Endothelial cell of umbilical vein (primary cell): ENCODE measurements at regions not wholly inside any gene's neighbourhood (a gene's known extent, or its start where the extent isn't known, plus 50 kb on each side); places are given as distances from the start of the nearest gene placed in this dataset.

Experiments used
- BruUV-seq: library from RNA; stranded (reverse); fragments of 400-500 nt; replicated peaks from 2 replicates; lab custom pipeline; 2021; lab: Mats Ljungman, UMichigan
- CTCF ChIA-PET: fragments of 300-600, 350-600 bp; sonication (Branson Sonifier 250); formaldehyde crosslinking; loops from one replicate; lab custom pipeline; 2021; ENCODE audit warnings: antibody characterized with exemption, inconsistent platforms; lab: Charles Lee
- POLR2A ChIA-PET: fragments of 300-600, 350-600 bp; sonication (Branson Sonifier 250); formaldehyde crosslinking; loops from one replicate; lab custom pipeline; 2021; ENCODE audit warnings: antibody characterized with exemption, inconsistent platforms; lab: Charles Lee
- DNase-seq: peaks from one replicate; pipeline ENCODE4 v3.0.0-alpha.2; 2011; ENCODE audit warnings: low read depth, low spot score
- FAIRE-seq: peaks from 2 replicates; lab custom pipeline; 2011; peaks lifted over from hg19 to GRCh38; lab: Jason Lieb, UNC
- H2AFZ ChIP-seq: 2 replicates; pipeline ENCODE4 v1.6.0; 2012; ENCODE audit warnings: low read depth, low read length, control low read depth, inconsistent platforms
- H3K27ac ChIP-seq: 2 replicates; pipeline ENCODE4 v1.5.1; 2011; ENCODE audit warnings: low read depth, mild to moderate bottlenecking, control low read depth, low read length, moderate library complexity; ENCODE audit not compliant: insufficient read depth
- H3K27me3 ChIP-seq, 2 experiments: 2 replicates each; pipeline versions ENCODE4 v1.6.0 to v1.6.1; 2011; ENCODE audit warnings: low read length in 2 of 2, mixed read lengths in 1 of 2; ENCODE audit not compliant: control insufficient read depth in 2 of 2, insufficient read depth in 2 of 2
- H3K36me3 ChIP-seq, 2 experiments: 2 replicates in 1 of 2; 3 replicates in 1 of 2; pipeline ENCODE4 v1.5.1; 2011; ENCODE audit warnings: low read length in 2 of 2, mild to moderate bottlenecking in 1 of 2, moderate library complexity in 1 of 2; ENCODE audit not compliant: control insufficient read depth in 2 of 2, insufficient read depth in 2 of 2; ENCODE audit errors: extremely low read depth in 1 of 2
- H3K4me1 ChIP-seq: 3 replicates; pipeline ENCODE4 v1.5.1; 2011; ENCODE audit warnings: mild to moderate bottlenecking, low read length; ENCODE audit not compliant: control insufficient read depth, insufficient read depth; ENCODE audit errors: extremely low read depth
- H3K4me2 ChIP-seq: 2 replicates; pipeline ENCODE4 v1.6.1; 2011; ENCODE audit warnings: low read length, control low read depth, mixed read lengths; ENCODE audit not compliant: insufficient read depth
- H3K4me3 ChIP-seq, 3 experiments: fragments of 200-600 bp in 1 of 3; sonication (generic), shearing (Covaris generic) in 1 of 3; replicated peaks in 1 of 3; 2 replicates each; pipeline ENCODE4 v1.5.1; 2011 to 2016; ENCODE audit warnings: control low read depth in 3 of 3, low read length in 3 of 3, mild to moderate bottlenecking in 2 of 3, inconsistent platforms in 1 of 3, low read depth in 1 of 3, moderate library complexity in 1 of 3; ENCODE audit not compliant: insufficient read depth in 1 of 3
- H3K79me2 ChIP-seq: 2 replicates; pipeline ENCODE4 v1.6.0; 2012; ENCODE audit warnings: low read length, inconsistent platforms; ENCODE audit not compliant: control insufficient read depth, insufficient read depth
- H3K9ac ChIP-seq: replicated peaks from 2 replicates; pipeline ENCODE3; 2011; ENCODE audit warnings: low read length, control low read depth; ENCODE audit not compliant: insufficient read depth; ENCODE audit errors: extremely low read depth
- H3K9me1 ChIP-seq: replicated peaks from 3 replicates; pipeline ENCODE4 v1.6.0; 2011; ENCODE audit warnings: mild to moderate bottlenecking, low read length; ENCODE audit not compliant: control insufficient read depth, insufficient read depth; ENCODE audit errors: extremely low read depth
- H3K9me3 ChIP-seq: replicated peaks from 2 replicates; pipeline ENCODE4 v1.5.1; 2012; ENCODE audit warnings: low read length, inconsistent platforms; ENCODE audit not compliant: control insufficient read depth, insufficient read depth
- H4K20me1 ChIP-seq: replicated peaks from 2 replicates; pipeline ENCODE3; 2011; ENCODE audit warnings: mild to moderate bottlenecking, low read length; ENCODE audit not compliant: control insufficient read depth, insufficient read depth; ENCODE audit errors: extremely low read depth
- EZH2 ChIP-seq: IDR thresholded peaks from 2 replicates; pipeline ENCODE4 v1.6.1; 2012; ENCODE audit warnings: borderline replicate concordance, low read depth, mild to moderate bottlenecking, moderate library complexity, low read length, inconsistent platforms; ENCODE audit not compliant: severe bottlenecking
- FOS ChIP-seq: IDR thresholded peaks from 2 replicates; pipeline ENCODE4 v1.6.1; 2011; ENCODE audit warnings: mild to moderate bottlenecking, low read length, moderate library complexity, borderline replicate concordance; ENCODE audit not compliant: insufficient read depth
- GATA2 ChIP-seq: IDR thresholded peaks from 2 replicates; pipeline ENCODE4 v1.7.0; 2011; ENCODE audit warnings: low read depth, mild to moderate bottlenecking, moderate library complexity, mixed read lengths, low read length; ENCODE audit not compliant: insufficient read length, insufficient read depth
- JUN ChIP-seq: IDR thresholded peaks from 2 replicates; pipeline ENCODE4 v1.6.1; 2011; ENCODE audit warnings: borderline replicate concordance, low read depth; ENCODE audit not compliant: insufficient read length, insufficient read depth
- MYC ChIP-seq: IDR thresholded peaks from one replicate; pipeline ENCODE4 v1.6.1; 2011; ENCODE audit warnings: mild to moderate bottlenecking, low read depth, low read length
- POLR2A ChIP-seq: IDR thresholded peaks from 2 replicates; pipeline ENCODE4 v1.6.1; 2012; ENCODE audit warnings: low read depth, mild to moderate bottlenecking, control low read depth, low read length
- POLR2AphosphoS5 ChIP-seq: IDR thresholded peaks from 2 replicates; pipeline ENCODE4 v1.6.1; 2012; ENCODE audit warnings: low read depth, mild to moderate bottlenecking, control low read depth, low read length, moderate library complexity; ENCODE audit not compliant: insufficient read depth
- dilution Hi-C: fragments of 300-500 bp; cut with MboI; formaldehyde crosslinking; loops from one replicate; pipeline ENCODE4 v1.15.0; 2019; ENCODE audit warnings: low sequenced_read_pairs; ENCODE audit not compliant: extremely low pct_ligation_motif_present
- intact Hi-C: fragments of 100-400 bp; cut with micrococcal nuclease; formaldehyde crosslinking; loops from one replicate; pipeline ENCODE4 v1.10.0; 2022
- TF ChIP-seq, protein P1 (sequence below): IDR thresholded peaks from 2 replicates; pipeline ENCODE4 v1.6.1; 2011; ENCODE audit not compliant: insufficient read depth, insufficient read length
- TF ChIP-seq, protein P2 (sequence below), 2 donors: IDR thresholded peaks; 1 replicate in 1 of 2; 2 replicates in 1 of 2; pipeline ENCODE4 v1.5.1; 2011; ENCODE audit warnings: low read length in 2 of 2, mild to moderate bottlenecking in 2 of 2, moderate library complexity in 2 of 2, control low read depth in 1 of 2, inconsistent platforms in 1 of 2, low read depth in 1 of 2; ENCODE audit not compliant: insufficient read depth in 1 of 2; ENCODE audit errors: extremely low read depth in 1 of 2

DNA sequence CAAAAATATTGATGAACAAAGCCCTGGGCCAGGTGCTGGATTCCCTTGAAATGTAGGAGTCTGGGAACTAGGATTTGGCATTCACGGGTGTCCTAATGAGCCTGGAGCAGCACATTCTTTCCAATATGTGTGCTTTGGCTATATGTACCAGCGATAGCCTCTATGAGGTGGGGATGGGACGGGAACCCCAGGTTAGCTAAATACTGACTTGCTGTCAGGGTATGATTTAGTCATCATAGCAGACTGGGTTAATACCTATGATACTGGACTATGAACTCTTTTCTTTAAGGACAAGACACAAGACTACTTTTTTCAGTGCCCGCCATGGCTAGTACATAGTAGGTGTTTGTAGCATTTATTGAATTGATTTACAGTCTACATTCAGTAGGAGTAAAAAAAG, 152.7 kb downstream of the KCNRG start:
- DNase-seq (no peak), FAIRE-seq (no peak)
- ChIA-PET POLR2A (interaction anchor here (0.7 kb wide), 1 partner anchor 219 kb away, joined by 8 read pairs; no protein-coding TSS in a partner anchor), CTCF (interaction anchor here (0.9 to 3.3 kb wide), 6 partner anchors 8 to 744 kb away, joined by 4 to 14 read pairs (median 4); partner anchors contain the start of gene TRIM13)
- no peak overlapping the region for H2AFZ ChIP-seq
- no peaks in the 10 kb centered on the region for H3K36me3 ChIP-seq
- dilution Hi-C loops (no loop called here), intact Hi-C loops (no loop called here)
- H3K79me2 ChIP-seq = no peaks in the 10 kb centered on the region
- no peaks in the 10 kb centered on the region for H3K9me3 ChIP-seq
- H3K9ac ChIP-seq = no peak overlapping the region
- BruUV-seq = no TSS peak
- H3K4me2 ChIP-seq = no peak overlapping the region
- H3K9me1 ChIP-seq = no peaks in the 10 kb centered on the region
- no peaks in the 10 kb centered on the region for H3K27me3 ChIP-seq
- H3K4me3 ChIP-seq = no peak overlapping the region
- TF ChIP-seq, protein P1, sequence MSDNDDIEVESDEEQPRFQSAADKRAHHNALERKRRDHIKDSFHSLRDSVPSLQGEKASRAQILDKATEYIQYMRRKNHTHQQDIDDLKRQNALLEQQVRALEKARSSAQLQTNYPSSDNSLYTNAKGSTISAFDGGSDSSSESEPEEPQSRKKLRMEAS = no peak
- TF ChIP-seq, protein P2, sequence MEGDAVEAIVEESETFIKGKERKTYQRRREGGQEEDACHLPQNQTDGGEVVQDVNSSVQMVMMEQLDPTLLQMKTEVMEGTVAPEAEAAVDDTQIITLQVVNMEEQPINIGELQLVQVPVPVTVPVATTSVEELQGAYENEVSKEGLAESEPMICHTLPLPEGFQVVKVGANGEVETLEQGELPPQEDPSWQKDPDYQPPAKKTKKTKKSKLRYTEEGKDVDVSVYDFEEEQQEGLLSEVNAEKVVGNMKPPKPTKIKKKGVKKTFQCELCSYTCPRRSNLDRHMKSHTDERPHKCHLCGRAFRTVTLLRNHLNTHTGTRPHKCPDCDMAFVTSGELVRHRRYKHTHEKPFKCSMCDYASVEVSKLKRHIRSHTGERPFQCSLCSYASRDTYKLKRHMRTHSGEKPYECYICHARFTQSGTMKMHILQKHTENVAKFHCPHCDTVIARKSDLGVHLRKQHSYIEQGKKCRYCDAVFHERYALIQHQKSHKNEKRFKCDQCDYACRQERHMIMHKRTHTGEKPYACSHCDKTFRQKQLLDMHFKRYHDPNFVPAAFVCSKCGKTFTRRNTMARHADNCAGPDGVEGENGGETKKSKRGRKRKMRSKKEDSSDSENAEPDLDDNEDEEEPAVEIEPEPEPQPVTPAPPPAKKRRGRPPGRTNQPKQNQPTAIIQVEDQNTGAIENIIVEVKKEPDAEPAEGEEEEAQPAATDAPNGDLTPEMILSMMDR (IDR thresholded peaks at IDR 0.05; ENCODE audit: extremely low read depth in 1 of 2, insufficient read depth in 1 of 2, low read depth in 1 of 2, low read length in 2 of 2) = no peak
- TF ChIP-seq JUN = no peak
- TF ChIP-seq POLR2A = no peak
- TF ChIP-seq FOS = no peak
- no peak for TF ChIP-seq POLR2AphosphoS5
- no peak for TF ChIP-seq MYC
- TF ChIP-seq EZH2 = no peak
- no peak for TF ChIP-seq GATA2
- H3K4me1 ChIP-seq = no peaks in the 10 kb centered on the region
- no peaks in the 10 kb centered on the region for H4K20me1 ChIP-seq
- H3K27ac ChIP-seq = no peak overlapping the region
